AG04449 (cell line): ENCODE measurements at regions not wholly inside any gene's neighbourhood (a gene's known extent, or its start where the extent isn't known, plus 50 kb on each side); places are given as distances from the start of the nearest gene placed in this dataset.

Experiments
- CTCF ChIA-PET: fragments of 350-600 bp; formaldehyde crosslinking; extraction: SDS; loops from one replicate; lab custom pipeline; 2021; ENCODE audit warnings: antibody characterized with exemption; lab: Yijun Ruan, JAX
- POLR2A ChIA-PET: fragments of 400-600, 350-600 bp; formaldehyde crosslinking; extraction: SDS; loops from one replicate; lab custom pipeline; 2020; ENCODE audit warnings: antibody characterized with exemption, inconsistent platforms; lab: Yijun Ruan, JAX
- DNase-seq: peaks from one replicate; pipeline ENCODE4 v3.0.0-alpha.2; 2010; ENCODE audit warnings: low read depth, low spot score
- H3K4me3 ChIP-seq: 2 replicates; pipeline ENCODE4 v1.5.1; 2011; ENCODE audit warnings: low read depth, mild to moderate bottlenecking, control low read depth, low read length
- CTCF ChIP-seq: IDR thresholded peaks from one replicate; pipeline ENCODE4 v1.5.1; 2011; ENCODE audit warnings: mild to moderate bottlenecking, moderate library complexity, low read length, control low read depth, inconsistent platforms; ENCODE audit not compliant: insufficient read depth; ENCODE audit errors: missing control alignments

DNA sequence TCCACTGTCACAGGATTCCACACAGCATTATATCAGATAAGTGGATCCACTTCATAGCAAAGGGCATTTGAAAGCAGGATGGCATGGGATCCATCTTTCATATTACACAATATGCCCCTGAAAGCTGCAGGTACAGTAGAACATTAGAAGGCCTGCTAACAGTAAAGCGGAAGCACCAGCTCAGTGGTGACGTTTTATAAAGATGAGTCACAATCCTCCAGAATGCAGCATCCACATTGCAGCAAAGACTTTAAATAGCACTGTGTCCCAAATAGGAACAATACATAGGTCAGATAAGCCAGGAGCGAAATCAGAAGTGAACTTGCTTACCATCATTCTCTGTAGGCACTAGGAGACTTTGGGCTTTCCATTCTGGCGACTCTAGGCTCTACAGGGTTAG is 609.5 kb upstream of the FAT1 start:
- ChIA-PET CTCF (no interaction called here), POLR2A (no interaction called here)
- no peak for DNase-seq

GRCh38 chr4:187335339-187335738 is 611.7 kb upstream of the FAT1 start:
- ChIA-PET POLR2A (no interaction called here), CTCF (no interaction called here)
- no peak for DNase-seq
- no peak overlapping the region for H3K4me3 ChIP-seq
- no peak for TF ChIP-seq CTCF

More for the DNA sequence above, 609.5 kb upstream of the FAT1 start:
- no peak overlapping the region for H3K4me3 ChIP-seq
- TF ChIP-seq CTCF = no peak

- no peak for TF ChIP-seq CTCF
- CTCF ChIA-PET = interaction anchor here (2.4 kb wide), 1 partner anchor 10 kb away, joined by 6 read pairs; no protein-coding TSS in a partner anchor
- no peak for DNase-seq
- POLR2A ChIA-PET = no interaction called here
- H3K4me3 ChIP-seq = no peak overlapping the region
Observed at GRCh38 chr4:187354740-187355139, 631.1 kb upstream of the FAT1 start.

- DNase-seq = no peak
- CTCF ChIA-PET = no interaction called here
- no peak for TF ChIP-seq CTCF
- no peak overlapping the region for H3K4me3 ChIP-seq
- POLR2A ChIA-PET = no interaction called here
Observed at GRCh38 chr4:187357045-187357643, 633.5 kb upstream of the FAT1 start.

- no peak for DNase-seq
- no peak overlapping the region for H3K4me3 ChIP-seq
- POLR2A ChIA-PET = no interaction called here
- no peak for TF ChIP-seq CTCF
- CTCF ChIA-PET = interaction anchor here (1.0 to 1.4 kb wide), 2 partner anchors 9 to 13 kb away, joined by 3 to 5 read pairs; no protein-coding TSS in a partner anchor
Observed at GRCh38 chr4:187357821-187358220, 634.2 kb upstream of the FAT1 start.

- TF ChIP-seq CTCF = no peak
- ChIA-PET CTCF (interaction anchor here (1.2 to 1.8 kb wide), 2 partner anchors 9 to 690 kb away, joined by 3 to 6 read pairs; no protein-coding TSS in a partner anchor), POLR2A (no interaction called here)
- no peak for DNase-seq
- H3K4me3 ChIP-seq = no peak overlapping the region
Observed at GRCh38 chr4:187362937-187363857, 632.4 kb upstream of the ZFP42 start.
